Duodenal mucosa (tissue), 2 donors: ENCODE measurements at regions not wholly inside any gene's neighbourhood (a gene's known extent, or its start where the extent isn't known, plus 50 kb on each side); places are given as distances from the start of the nearest gene placed in this dataset.

ENCODE experiments used
- H3K27ac ChIP-seq: one replicate; pipeline ENCODE4 v1.7.0; 2013; ENCODE audit warnings: low read depth, low read length
- H3K27me3 ChIP-seq, 2 donors: one replicate each; pipeline ENCODE4 v1.7.0; 2013; ENCODE audit warnings: low read length in 2 of 2, control low read depth in 1 of 2; ENCODE audit not compliant: insufficient read depth in 2 of 2, control insufficient read depth in 1 of 2
- H3K36me3 ChIP-seq, 2 donors: one replicate each; pipeline ENCODE4 v1.7.0; 2013; ENCODE audit warnings: low read length in 2 of 2, control low read depth in 1 of 2; ENCODE audit not compliant: insufficient read depth in 2 of 2, control insufficient read depth in 1 of 2
- H3K4me1 ChIP-seq, 2 donors: one replicate each; pipeline ENCODE4 v1.7.0; 2013; ENCODE audit warnings: low read length in 2 of 2, control low read depth in 1 of 2; ENCODE audit not compliant: insufficient read depth in 2 of 2, control insufficient read depth in 1 of 2
- H3K4me3 ChIP-seq, 2 donors: one replicate each; pipeline ENCODE4 v1.7.0; 2013; ENCODE audit warnings: low read length in 2 of 2, low read depth in 1 of 2
- H3K9ac ChIP-seq, 2 donors: one replicate each; pipeline ENCODE4 v1.7.0; 2013; ENCODE audit warnings: low read length in 2 of 2, low read depth in 1 of 2
- H3K9me3 ChIP-seq, 2 donors: one replicate each; pipeline ENCODE4 v1.7.0; 2013; ENCODE audit warnings: low read length in 2 of 2, control low read depth in 1 of 2; ENCODE audit not compliant: control insufficient read depth in 1 of 2

GRCh38 chr1:72643142-72643541 lies 360.8 kb upstream of the NEGR1 start:
- Histone ChIP-seq H3K9me3 (no peaks in the 10 kb centered on the region), H3K27ac (no peak overlapping the region), H3K36me3 (no peaks in the 10 kb centered on the region), H3K9ac (no peak overlapping the region), H3K27me3 (no peaks in the 10 kb centered on the region), H3K4me3 (no peak overlapping the region), H3K4me1 (no peaks in the 10 kb centered on the region)

- Histone ChIP-seq H3K9me3 (no peaks in the 10 kb centered on the region), H3K9ac (no peak overlapping the region)
Observed at GRCh38 chr1:72637593-72637992, 355.3 kb upstream of the NEGR1 start.

GRCh38 chr1:72636631-72637030 lies 354.3 kb upstream of the NEGR1 start:
- no peak overlapping the region for H3K27ac ChIP-seq

More at GRCh38 chr1:72637593-72637992, 355.3 kb upstream of the NEGR1 start:
- no peak overlapping the region for H3K27ac ChIP-seq
- H3K36me3 ChIP-seq: no peaks in the 10 kb centered on the region
- H3K27me3 ChIP-seq: no peaks in the 10 kb centered on the region
- no peaks in the 10 kb centered on the region for H3K4me1 ChIP-seq
- no peak overlapping the region for H3K4me3 ChIP-seq

GRCh38 chr1:72635719-72636118 lies 353.4 kb upstream of the NEGR1 start:
- H3K27ac ChIP-seq: no peak overlapping the region
- no peaks in the 10 kb centered on the region for H3K4me1 ChIP-seq
- no peaks in the 10 kb centered on the region for H3K27me3 ChIP-seq
- H3K9ac ChIP-seq: no peak overlapping the region
- no peaks in the 10 kb centered on the region for H3K36me3 ChIP-seq
- H3K9me3 ChIP-seq: no peaks in the 10 kb centered on the region
- no peak overlapping the region for H3K4me3 ChIP-seq

More at GRCh38 chr1:72636631-72637030, 354.3 kb upstream of the NEGR1 start:
- no peaks in the 10 kb centered on the region for H3K4me1 ChIP-seq
- H3K4me3 ChIP-seq: no peak overlapping the region
- H3K9me3 ChIP-seq: no peaks in the 10 kb centered on the region
- no peaks in the 10 kb centered on the region for H3K36me3 ChIP-seq
- H3K9ac ChIP-seq: no peak overlapping the region
- no peaks in the 10 kb centered on the region for H3K27me3 ChIP-seq

- H3K9ac ChIP-seq: no peak overlapping the region
- H3K36me3 ChIP-seq: no peaks in the 10 kb centered on the region
- H3K4me1 ChIP-seq: no peaks in the 10 kb centered on the region
- no peaks in the 10 kb centered on the region for H3K9me3 ChIP-seq
- no peak overlapping the region for H3K4me3 ChIP-seq
- H3K27ac ChIP-seq: no peak overlapping the region
- no peaks in the 10 kb centered on the region for H3K27me3 ChIP-seq
Observed at GRCh38 chr1:72634946-72635345, 352.6 kb upstream of the NEGR1 start.

- H3K27me3 ChIP-seq: no peaks in the 10 kb centered on the region
- H3K9ac ChIP-seq: no peak overlapping the region
- no peak overlapping the region for H3K27ac ChIP-seq
- H3K4me1 ChIP-seq: no peaks in the 10 kb centered on the region
- no peaks in the 10 kb centered on the region for H3K36me3 ChIP-seq
- no peaks in the 10 kb centered on the region for H3K9me3 ChIP-seq
- no peak overlapping the region for H3K4me3 ChIP-seq
Observed at GRCh38 chr1:72631449-72631848, 349.1 kb upstream of the NEGR1 start.

GRCh38 chr1:72623299-72623708 lies 341.0 kb upstream of the NEGR1 start:
- Histone ChIP-seq H3K9me3 (no peaks in the 10 kb centered on the region), H3K9ac (no peak overlapping the region), H3K4me3 (peak overlapping the region in 1 of 2 donors; percentile 40), H3K36me3 (no peaks in the 10 kb centered on the region), H3K4me1 (no peaks in the 10 kb centered on the region), H3K27ac (no peak overlapping the region), H3K27me3 (no peaks in the 10 kb centered on the region)

- no peak overlapping the region for H3K27ac ChIP-seq
- no peaks in the 10 kb centered on the region for H3K9me3 ChIP-seq
- H3K27me3 ChIP-seq: no peaks in the 10 kb centered on the region
- H3K4me1 ChIP-seq: no peaks in the 10 kb centered on the region
- H3K4me3 ChIP-seq: no peak overlapping the region
- no peak overlapping the region for H3K9ac ChIP-seq
- H3K36me3 ChIP-seq: no peaks in the 10 kb centered on the region
Observed at GRCh38 chr1:72620453-72620852, 338.1 kb upstream of the NEGR1 start.

GRCh38 chr1:72606216-72606810 lies 324.0 kb upstream of the NEGR1 start:
- Histone ChIP-seq H3K9ac (no peak overlapping the region), H3K4me1 (no peaks in the 10 kb centered on the region), H3K27me3 (no peaks in the 10 kb centered on the region), H3K4me3 (no peak overlapping the region), H3K27ac (no peak overlapping the region), H3K36me3 (no peaks in the 10 kb centered on the region), H3K9me3 (no peaks in the 10 kb centered on the region)

GRCh38 chr1:72601035-72601674 lies 318.8 kb upstream of the NEGR1 start:
- H3K27me3 ChIP-seq: no peaks in the 10 kb centered on the region
- no peak overlapping the region for H3K4me3 ChIP-seq
- H3K9ac ChIP-seq: no peak overlapping the region
- no peak overlapping the region for H3K27ac ChIP-seq
- H3K9me3 ChIP-seq: no peaks in the 10 kb centered on the region
- H3K36me3 ChIP-seq: no peaks in the 10 kb centered on the region
- no peaks in the 10 kb centered on the region for H3K4me1 ChIP-seq
